Sigmoid colon (tissue), 4 donors: ENCODE measurements at regions not wholly inside any gene's neighbourhood (a gene's known extent, or its start where the extent isn't known, plus 50 kb on each side); places are given as distances from the start of the nearest gene placed in this dataset.

Experiments
- EP300 ChIP-seq, 4 donors: sonication (generic); formaldehyde crosslinking; IDR thresholded peaks; one replicate each; pipeline ENCODE4 v1.6.1; 2017; ENCODE audit warnings: antibody characterized with exemption in 4 of 4
- POLR2A ChIP-seq, 2 donors: fragments of 450-650 bp; IDR thresholded peaks; one replicate each; pipeline ENCODE4 v1.6.1; 2016; ENCODE audit warnings: antibody characterized with exemption in 2 of 2, mild to moderate bottlenecking in 2 of 2, moderate library complexity in 2 of 2
- POLR2AphosphoS5 ChIP-seq, 4 donors: sonication (generic); formaldehyde crosslinking; IDR thresholded peaks; one replicate each; pipeline ENCODE4 v1.6.1; 2017; ENCODE audit warnings: antibody characterized with exemption in 4 of 4
- TF ChIP-seq, protein P1 (sequence below), 4 experiments: fragments of 450-650 bp in 3 of 4; fragments of 200-600 bp in 1 of 4; IDR thresholded peaks; one replicate each; pipeline ENCODE4 v1.5.1; 2016 to 2019; ENCODE audit warnings: antibody characterized with exemption in 4 of 4, mild to moderate bottlenecking in 3 of 4, moderate library complexity in 2 of 4

- TF ChIP-seq, protein P1, sequence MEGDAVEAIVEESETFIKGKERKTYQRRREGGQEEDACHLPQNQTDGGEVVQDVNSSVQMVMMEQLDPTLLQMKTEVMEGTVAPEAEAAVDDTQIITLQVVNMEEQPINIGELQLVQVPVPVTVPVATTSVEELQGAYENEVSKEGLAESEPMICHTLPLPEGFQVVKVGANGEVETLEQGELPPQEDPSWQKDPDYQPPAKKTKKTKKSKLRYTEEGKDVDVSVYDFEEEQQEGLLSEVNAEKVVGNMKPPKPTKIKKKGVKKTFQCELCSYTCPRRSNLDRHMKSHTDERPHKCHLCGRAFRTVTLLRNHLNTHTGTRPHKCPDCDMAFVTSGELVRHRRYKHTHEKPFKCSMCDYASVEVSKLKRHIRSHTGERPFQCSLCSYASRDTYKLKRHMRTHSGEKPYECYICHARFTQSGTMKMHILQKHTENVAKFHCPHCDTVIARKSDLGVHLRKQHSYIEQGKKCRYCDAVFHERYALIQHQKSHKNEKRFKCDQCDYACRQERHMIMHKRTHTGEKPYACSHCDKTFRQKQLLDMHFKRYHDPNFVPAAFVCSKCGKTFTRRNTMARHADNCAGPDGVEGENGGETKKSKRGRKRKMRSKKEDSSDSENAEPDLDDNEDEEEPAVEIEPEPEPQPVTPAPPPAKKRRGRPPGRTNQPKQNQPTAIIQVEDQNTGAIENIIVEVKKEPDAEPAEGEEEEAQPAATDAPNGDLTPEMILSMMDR (IDR thresholded peaks at IDR 0.05), result no peak
- TF ChIP-seq POLR2AphosphoS5 (IDR thresholded peaks at IDR 0.05) (no peak), EP300 (IDR thresholded peaks at IDR 0.05) (no peak), POLR2A (IDR thresholded peaks at IDR 0.05) (no peak)
Measured at GRCh38 chr11:24142062-24142461, 354.8 kb upstream of the LUZP2 start.
